Activated CD4-positive, alpha-beta T cell treated with anti-CD3 and anti-CD28 coated beads for 4 hours (primary cell): ENCODE measurements at regions not wholly inside any gene's neighbourhood (a gene's known extent, or its start where the extent isn't known, plus 50 kb on each side); places are given as distances from the start of the nearest gene placed in this dataset.
"Not testable (repeated sequence)": the region's sequence is repeated elsewhere in the genome, so short reads cannot be mapped to it uniquely, and the experiment has no call there.

Experiments used
- DNase-seq, 2 donors: peaks; one replicate each; pipeline ENCODE4 v3.0.0-alpha.2; 2020

- no peak for DNase-seq
Measured at GRCh38 chr2:224145751-224146355, 106.8 kb upstream of the SERPINE2 start.

- DNase-seq: no peak
Measured at GRCh38 chr2:224143526-224143925, 104.4 kb upstream of the SERPINE2 start.

GRCh38 chr2:224142397-224143312 lies 103.6 kb upstream of the SERPINE2 start:
- DNase-seq: no peak

- DNase-seq: no peak
Measured at GRCh38 chr2:224141304-224141703, 102.2 kb upstream of the SERPINE2 start.

GRCh38 chr2:224137208-224137607 lies 98.1 kb upstream of the SERPINE2 start:
- no peak for DNase-seq

- no peak for DNase-seq
Measured at GRCh38 chr2:224136396-224136795, 97.3 kb upstream of the SERPINE2 start.

- no peak for DNase-seq
Measured at GRCh38 chr2:224135881-224136280, 96.8 kb upstream of the SERPINE2 start.

- DNase-seq: no peak
Measured at GRCh38 chr2:224134003-224134734, 95.1 kb upstream of the SERPINE2 start.

- no peak for DNase-seq
Measured at GRCh38 chr2:224133387-224133786, 94.3 kb upstream of the SERPINE2 start.

- no peak for DNase-seq
Measured at GRCh38 chr2:224127871-224128501, 88.9 kb upstream of the SERPINE2 start.

GRCh38 chr2:224126440-224126839 lies 87.4 kb upstream of the SERPINE2 start:
- no peak for DNase-seq

GRCh38 chr2:224126003-224126402 lies 86.9 kb upstream of the SERPINE2 start:
- no peak for DNase-seq

- DNase-seq: no peak
Measured at GRCh38 chr2:224122542-224122941, 83.5 kb upstream of the SERPINE2 start.

- DNase-seq: no peak
Measured at GRCh38 chr2:224121406-224122067, 82.5 kb upstream of the SERPINE2 start.

- no peak for DNase-seq
Measured at GRCh38 chr2:224120986-224121385, 81.9 kb upstream of the SERPINE2 start.

GRCh38 chr2:224119846-224120245 lies 80.8 kb upstream of the SERPINE2 start:
- DNase-seq: not testable (repeated sequence)

GRCh38 chr2:224114428-224114827 lies 75.3 kb upstream of the SERPINE2 start:
- DNase-seq: no peak

- not testable (repeated sequence) for DNase-seq
Measured at GRCh38 chr2:224113930-224114329, 74.8 kb upstream of the SERPINE2 start.

- no peak for DNase-seq
Measured at GRCh38 chr2:224111576-224111975, 72.5 kb upstream of the SERPINE2 start.

- DNase-seq: no peak
Measured at GRCh38 chr2:224110811-224111210, 71.7 kb upstream of the SERPINE2 start.

- DNase-seq: no peak
Measured at GRCh38 chr2:224109751-224110150, 70.7 kb upstream of the SERPINE2 start.

GRCh38 chr2:224106794-224107193 lies 67.7 kb upstream of the SERPINE2 start:
- DNase-seq: no peak
